ENCODE measurements at regions not wholly inside any gene's neighbourhood (a gene's known extent, or its start where the extent isn't known, plus 50 kb on each side); places are given as distances from the start of the nearest gene placed in this dataset.
A peak's percentile ranks its signal among the peaks of the same experiment; 100 is the strongest.

DNA sequence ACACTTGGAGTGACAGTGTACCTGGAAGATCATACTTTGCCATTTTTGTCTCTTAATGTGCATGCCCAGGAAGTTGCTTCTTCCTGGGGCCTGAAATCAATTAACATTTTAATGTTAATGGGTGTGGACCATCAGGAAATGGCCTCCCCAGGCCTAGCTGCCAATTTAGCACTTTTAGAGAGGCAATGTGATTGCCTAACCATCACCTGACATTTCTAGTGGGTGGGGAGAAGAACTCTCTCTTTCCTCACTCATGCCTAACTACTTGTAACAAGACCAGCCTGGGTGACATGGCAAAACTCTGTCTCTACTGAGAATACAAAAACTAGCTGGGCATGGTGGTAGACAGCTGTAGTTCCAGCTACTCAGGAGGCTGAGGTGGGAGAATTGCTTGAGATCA is 549.0 kb upstream of the RGS18 start:
- no peak for DNase-seq

DNA sequence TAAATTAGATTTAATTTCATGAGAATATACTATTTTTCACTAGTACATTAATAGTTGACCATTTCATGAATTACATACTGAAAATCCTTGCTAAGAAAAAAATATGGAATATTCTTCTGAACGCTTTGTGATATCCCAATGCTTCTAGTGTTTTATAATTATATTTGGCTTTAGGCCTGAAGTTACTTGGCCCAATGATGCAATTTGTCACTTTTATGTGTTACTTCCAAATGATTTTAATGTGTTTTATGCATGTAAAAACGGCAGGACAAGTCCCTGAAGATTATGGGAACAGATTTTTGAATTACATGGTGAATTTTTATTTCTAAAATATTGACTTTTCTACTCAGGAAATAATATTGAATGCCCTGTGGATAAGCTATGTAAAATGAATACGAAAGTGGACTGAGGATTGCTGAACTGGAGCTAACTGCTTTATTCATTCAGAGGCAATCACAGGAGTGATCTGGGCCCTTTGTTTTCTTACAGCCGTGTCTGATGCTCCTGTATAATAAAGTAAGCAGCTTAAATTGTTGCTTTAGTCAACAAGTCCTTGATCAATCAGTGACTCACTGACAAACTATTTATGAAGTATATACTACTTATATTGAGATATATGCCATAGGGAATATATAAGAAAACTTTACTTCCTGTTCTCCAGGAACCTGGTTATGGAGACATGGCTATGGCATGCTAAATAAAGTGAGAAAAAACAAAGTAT is 543.0 kb upstream of the RGS18 start:
- no peak for DNase-seq

DNA sequence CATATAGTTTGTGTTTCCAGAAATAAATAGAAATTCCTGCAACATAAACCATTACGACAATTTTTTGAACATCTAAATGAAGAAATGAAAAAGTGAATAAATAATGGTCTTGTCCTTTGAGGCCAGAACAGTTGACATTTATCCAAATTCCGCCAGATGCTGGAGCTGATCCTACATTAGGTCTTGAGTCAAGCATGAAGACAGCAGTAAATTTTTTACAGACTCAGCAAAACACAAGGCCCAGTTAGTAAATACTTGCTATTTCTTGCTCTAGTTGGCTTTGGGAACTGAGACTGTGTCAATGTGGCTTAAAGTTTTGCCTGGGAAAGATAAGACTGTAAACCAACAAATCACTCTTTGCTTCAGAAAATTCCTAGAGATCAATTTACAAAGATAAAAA is 540.1 kb upstream of the RGS18 start:
- no peak for DNase-seq

DNA sequence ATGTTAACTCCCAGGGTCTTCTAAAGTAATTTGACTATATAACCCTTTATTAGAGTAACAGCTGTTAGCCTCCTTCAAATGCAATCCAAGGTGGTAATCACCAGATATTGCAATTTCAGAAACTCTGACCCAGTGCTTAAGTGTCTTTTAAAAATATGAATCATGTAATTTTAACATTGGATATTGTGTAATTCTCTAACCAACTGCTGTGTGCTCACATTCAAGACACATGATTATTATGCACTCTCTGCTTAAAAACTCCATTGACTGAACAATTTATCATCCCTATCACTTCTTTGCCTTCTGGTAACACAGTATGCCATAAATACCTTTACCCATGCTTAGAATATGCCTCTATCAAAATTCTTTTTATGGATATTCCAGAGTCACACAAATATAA is 537.4 kb upstream of the RGS18 start:
- DNase-seq: no peak

DNA sequence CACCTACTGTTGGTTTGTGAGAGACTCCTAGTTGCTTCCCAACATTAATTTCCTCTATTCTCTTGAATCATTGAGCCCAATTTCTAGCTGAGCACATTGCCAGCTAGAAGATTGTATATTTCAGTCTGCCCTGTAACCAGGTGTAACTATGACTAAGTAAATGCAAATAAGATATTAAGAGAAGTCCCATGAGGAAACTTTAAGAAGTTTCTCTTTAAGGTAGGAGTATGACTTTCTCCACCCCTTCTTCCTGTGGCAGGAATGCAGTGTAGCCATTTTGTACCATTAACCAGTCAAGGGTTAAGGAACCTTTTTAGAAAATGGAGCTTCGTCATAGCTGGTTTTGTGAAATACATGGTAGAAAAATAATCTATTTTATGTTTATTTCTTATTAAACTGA is 534.2 kb upstream of the RGS18 start:
- DNase-seq: no peak

DNA sequence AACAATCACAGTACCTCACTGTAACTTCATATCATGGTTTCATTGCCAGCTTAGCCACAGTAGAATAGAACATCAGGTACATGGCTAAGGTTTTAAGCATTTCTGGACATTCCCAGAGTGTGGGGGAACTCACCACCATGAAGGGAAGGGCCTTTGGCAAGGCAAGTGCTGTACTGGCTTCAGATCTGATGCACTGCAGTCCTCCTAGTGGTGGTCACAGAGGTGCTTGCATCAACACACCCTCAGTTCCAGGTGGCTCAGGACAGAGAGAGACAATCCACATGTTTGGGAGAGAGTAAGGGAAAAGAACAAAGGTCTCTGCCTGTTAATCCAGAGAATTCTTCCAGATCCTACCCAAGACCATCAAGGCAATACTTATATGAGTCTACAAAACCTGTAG is 528.4 kb upstream of the RGS18 start:
- DNase-seq: no peak

DNA sequence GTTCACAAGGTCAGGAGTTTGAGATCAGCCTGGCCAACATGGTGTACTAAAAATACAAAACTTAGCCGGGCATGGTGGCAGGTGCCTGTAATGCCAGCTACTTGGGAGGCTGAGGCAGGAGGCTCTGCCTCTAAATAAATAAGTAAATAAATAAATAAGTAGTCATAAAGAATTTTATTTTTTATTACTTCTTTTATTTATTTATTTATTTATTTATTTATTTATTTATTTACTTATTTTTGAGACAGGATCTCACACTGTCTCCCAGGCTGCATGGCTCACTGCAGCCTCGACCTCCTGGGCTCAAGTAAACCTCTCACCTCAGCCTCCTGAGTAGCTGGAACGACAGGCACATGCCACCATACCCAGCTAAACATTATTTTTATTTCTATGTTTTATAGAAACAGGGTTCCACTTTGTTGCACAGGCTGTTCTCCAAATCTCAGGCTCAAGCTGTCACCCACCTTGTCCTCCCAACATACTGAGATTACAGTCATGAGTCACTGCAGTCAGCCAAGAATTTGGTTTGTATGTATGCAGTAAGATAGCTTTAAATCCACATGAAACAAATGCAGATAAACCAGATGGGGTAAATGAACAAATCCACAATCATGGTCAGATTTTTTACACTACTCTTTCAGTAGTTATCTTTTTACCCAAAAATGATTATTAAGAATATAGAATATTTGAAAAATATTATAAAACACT is 523.3 kb upstream of the RGS18 start:
- DNase-seq: peak; percentile 15

DNA sequence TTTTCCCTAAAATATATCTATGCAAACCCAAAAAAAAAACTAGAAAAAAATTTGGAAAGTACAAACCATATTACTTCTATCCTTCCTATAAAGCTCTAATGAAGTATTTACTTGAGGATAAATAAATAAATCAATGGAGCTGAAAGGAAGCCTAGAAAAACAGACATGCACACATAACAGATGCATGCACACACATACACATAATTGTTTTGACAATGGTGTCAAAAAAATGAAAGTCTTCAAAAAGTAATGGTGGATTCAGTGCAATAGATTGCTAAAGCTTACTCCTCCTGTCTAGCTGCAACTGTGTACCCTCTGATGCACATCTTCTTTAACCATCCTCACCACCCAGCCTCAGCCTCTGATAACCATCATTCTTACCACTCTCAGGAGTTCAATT is 521.9 kb upstream of the RGS18 start:
- DNase-seq: no peak

DNA sequence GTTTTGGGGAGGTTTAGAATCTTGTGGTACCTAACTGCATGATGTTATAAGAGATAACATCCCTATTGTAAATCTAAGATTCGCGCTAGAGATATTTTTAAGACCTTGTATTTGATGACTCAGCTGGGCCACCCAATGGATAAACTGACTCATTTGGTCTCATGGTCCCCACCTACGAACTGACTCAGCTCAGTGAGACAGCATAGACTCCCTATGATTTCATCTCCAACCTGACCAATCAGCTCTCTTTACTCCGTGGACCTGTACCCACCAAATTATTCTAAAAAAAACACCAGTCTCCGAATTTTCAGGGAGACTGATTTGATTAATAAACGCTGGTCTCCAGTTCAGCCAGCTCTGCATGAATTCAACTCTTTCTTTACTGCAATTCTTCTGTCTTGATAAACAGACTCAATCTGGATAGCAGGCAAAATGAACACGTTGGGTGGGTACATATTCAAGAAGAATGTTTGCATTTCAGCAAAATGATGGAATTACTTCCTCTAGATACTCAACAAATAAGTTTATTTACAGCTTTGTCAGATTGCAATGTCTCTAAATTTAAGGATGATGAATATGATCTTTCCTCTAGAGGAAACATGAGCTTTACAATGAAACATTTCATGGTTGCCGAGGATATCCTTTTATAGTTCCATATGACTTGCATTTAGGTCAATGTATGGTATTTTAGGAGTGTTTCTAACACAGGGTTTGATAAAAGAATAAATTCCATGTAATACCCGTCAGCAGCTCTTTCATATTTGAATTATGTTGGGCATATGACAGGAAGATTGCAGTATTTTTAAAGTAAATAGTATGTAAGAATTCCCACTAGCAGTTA is 516.6 kb upstream of the RGS18 start:
- no peak for DNase-seq

DNA sequence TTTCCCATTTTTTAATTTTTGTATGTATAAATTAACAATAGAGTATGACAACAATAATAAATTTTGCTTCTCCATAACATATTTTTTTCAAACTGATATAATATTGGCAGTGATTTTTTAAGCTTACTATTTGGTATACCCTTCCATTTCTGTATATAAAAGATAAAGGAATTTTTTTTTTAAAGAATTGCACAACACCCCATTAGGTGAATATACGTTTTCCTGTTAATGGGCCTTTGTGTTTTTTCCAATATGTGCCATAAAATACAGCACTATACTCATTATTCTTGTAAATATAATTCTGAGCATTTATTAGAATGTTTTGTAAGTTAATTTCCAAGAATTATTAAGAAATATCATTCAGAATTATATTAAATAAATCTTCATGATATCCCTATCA is 515.2 kb upstream of the RGS18 start:
- DNase-seq: no peak

DNA sequence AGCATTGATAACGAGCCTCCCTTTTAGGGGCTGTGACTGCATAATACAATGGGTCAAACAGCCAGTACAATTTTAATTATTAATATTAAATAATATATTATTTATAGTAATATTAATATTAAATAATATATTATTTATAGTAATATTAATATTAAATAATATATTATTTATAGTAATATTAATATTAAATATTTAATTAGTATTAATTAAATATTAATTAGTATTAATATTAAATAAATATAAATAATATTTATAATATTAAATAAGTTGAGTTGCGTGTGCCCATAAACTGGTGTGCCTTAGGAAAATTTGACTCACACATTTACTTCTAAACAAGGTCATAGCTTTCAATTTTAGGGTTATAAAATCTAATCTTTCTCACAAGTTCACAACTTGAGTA is 509.3 kb upstream of the RGS18 start:
- DNase-seq: no peak

DNA sequence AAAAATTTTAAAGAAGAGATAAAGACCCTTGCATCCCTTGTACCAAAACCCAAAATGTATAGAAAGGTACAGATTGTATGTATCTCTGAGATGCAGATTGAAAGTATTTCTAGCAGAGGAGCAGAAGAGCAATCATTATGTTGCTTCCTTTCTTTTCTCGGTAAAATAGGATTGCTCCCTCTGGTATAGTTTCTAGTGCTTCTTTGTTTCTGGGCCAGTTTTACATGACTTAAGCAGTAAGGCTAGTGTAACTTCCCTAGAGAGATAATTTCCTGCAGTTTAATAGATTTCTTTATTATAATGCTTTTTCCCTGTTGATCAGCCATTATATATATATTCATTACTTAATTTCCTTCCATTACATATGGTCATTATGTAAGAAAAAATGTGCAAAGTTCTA is 496.2 kb upstream of the RGS18 start:
- no peak for DNase-seq

DNA sequence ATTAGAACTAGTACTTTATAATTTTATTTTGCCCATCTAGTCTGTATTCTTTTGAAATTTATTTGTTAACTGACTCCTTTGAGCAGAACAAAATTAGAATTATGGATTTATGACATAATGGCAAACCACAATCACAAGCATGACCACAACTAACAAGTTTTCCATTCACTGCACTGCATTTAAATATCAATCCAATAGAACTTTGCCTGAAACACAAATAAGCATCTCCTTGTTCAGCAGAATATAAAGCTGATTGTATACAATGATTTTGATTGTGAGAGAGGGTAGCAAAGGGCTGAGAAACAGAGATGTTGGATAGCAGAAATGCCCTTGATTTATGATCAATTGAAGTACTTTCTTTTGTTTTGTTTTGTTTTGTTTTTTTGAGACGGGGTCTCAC is 495.5 kb upstream of the RGS18 start:
- no peak for DNase-seq

DNA sequence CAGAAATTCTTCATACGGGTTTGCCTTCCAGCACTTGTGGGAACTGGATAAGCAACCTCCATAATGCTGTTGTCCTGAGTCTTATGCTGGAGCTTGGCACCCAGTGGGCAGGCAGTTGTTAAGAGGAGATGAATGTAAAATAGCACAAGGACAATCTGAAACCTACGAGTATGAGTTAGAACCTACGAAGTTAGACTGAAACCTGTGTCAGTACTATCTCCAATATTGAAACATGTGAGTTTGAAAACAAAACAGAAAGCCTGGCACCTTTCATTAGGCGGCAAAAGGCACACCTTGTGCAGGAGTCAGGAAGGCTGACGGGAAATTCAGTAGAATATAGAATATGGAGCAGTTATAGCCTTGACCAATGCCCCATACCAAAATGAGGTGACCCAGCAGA is 489.7 kb upstream of the RGS18 start:
- no peak for DNase-seq

DNA sequence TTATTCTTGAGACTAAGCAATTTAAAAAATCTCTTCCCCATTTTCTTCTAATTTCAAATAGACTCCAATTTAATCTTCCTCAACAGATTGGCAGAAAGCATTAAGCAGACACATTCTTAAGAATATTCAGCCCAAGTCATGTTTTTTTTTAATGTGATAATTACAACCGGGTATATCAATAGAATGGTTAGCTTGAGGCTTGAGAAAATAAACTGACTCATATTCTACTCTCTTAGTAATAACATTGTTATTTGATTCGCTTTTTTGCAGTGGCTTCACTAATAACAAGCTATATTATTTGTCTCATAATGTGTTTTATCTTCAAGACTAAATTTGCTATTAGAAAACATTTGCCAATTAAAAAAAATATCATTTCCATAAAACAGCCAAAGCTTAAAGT is 488.6 kb upstream of the RGS18 start:
- DNase-seq: no peak

DNA sequence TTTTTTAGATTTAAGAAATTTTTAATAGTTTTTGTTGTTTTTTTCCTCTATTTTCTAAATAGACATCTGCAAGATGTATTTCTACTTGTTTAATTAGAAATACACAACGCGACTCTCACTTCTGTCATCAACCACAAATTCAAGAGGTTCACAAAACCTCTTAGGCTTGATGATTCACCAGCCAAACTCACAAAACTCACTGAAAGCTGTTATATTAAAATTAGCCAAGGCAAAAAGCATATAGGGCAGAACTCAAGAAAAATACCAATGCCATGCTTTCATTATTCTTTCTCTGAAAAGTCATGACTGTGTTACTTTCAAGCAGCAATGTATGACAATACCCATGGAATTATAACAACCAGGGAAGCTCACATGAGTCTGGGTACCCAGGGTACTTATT is 487.0 kb upstream of the RGS18 start:
- DNase-seq: no peak

DNA sequence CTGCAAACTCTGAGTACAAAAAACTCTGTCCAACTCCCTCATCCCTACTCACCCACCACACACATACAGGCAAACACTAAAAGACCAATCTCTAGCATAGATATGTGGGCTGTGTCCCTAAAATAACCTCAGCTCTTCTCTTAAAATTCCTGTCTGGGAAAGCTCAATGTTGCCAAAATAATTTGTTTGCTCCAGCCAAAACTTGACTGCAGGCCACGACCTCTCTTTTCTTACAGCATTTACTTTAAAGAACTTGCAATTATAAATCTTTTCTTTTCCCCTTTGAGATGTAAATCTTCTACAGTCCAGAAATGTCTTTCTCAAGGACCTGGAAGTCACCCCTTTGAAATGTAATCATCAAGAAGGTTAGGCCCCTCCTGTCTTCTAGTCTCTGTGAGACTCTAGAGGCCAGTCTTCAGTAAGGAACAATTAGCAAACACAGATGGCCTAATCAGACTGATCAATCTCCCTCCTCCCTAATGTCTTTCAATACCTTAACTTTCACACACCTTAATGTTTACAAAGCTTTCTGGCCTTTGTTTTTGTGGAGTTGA is 483.6 kb upstream of the RGS18 start:
- DNase-seq: no peak

DNA sequence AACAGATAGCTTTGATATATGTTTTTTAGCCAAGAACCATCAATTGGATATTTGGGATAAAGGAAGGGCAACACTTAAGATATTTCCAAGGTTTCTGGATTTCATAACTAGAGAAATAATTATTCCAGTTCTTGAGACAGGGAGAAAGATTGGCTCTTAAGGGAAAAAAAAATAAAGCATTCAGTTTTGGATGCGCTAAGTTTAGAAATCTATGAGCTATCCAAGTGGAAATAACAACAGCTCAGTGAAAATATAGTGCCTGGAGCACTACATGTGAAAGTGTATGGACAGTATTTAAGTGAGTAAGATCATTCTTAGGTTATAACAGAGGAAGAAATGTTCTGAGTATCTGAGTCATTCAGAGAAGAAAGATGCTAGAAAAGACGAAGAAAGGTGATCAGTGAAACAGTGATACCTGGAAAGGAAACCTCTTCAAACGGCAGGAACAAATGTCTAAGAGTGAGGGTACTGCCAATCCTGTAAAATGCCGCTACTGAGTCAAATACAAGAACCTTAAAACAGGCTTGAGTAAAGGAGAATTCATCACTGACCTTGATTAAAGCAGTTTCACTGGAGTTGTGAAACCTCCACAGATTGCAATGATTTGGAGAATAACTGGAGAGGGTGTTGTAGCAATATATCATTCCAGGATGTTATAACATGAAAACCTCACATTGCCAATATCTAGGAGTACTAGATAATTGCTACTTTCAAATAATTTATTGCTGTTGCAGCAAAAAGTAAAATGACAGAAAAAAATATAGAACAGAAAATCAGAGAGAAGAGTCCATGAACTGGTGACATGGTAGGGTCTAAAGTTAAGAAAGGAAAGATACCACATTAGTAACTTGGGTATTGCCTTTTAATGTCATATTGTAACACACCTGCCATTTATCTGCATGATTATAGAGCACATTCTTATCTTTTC is 482.1 kb upstream of the RGS18 start:
- DNase-seq: no peak

DNA sequence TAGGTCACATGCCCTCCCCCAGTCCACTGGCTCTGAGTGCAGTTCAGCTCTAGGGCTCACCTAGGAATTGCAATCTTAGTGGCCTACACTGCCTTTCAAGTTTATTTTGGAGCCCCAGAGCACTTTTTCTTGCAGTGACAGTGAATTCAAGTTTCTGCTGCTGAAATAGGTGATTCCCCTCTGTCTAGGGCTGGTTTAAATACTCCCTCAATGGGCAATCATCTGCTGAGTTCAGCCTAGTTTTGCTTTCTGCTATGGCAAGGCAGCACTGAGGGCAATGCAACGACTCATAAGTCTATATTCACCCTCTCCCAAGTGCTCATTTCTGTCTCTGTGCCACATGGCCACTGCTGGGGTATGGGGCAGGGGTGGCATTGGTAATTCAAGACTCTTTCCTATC is 472.6 kb upstream of the RGS18 start:
- DNase-seq: no peak

DNA sequence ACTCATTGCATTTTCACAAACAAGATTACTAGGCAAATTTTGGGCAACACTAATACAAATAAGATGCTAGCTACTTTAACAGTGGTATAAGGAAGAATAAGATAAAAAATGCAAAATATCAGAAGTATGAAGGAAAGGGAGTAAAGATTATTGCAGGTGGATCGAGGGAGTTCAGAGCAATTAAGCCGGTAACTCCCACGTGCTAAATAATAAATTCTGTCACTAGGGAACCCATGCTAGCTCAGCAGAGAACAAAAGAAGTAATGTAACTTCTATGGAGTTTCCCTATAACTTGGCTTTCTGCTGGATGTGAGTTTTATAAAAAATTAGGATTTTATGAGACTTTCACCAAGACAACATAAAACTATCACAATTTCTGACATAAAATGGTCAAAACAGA is 470.5 kb upstream of the RGS18 start:
- DNase-seq: no peak

DNA sequence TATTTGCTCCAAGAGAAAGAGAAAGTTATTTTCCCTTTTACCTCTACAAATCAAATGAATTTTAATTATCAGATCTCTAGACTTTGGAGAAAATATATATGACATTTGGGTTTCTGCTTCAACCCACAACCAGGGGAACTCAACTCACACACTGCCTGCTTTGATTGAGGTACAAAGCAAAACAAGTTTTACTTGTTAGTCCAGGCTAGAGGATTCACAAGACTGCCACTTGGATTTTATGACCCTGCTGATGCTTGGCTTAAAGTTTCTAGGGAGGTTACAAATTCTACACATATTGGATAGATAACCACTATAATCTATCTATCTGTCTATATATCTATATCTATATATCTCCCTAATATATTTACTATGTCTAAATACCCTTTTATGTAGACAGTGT is 467.3 kb upstream of the RGS18 start:
- DNase-seq: no peak

DNA sequence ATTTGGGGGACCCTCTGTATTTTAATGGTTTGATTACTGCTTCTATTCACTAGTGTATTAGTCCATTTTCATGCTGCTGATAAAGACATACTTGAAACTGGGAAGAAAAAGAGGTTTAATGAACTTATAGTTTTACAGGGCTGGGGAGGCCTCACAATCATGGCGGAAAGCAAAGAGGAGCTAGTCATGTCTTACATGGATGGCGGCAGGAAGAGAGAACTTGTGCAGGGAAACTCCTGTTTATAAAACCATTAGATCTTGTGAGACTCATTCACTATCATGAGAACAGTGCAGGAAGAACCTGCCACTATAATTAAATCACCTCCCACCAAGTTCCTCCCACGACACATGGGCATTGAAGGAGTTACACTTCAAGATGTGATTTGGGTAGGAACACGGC is 464.5 kb upstream of the RGS18 start:
- DNase-seq: no peak

DNA sequence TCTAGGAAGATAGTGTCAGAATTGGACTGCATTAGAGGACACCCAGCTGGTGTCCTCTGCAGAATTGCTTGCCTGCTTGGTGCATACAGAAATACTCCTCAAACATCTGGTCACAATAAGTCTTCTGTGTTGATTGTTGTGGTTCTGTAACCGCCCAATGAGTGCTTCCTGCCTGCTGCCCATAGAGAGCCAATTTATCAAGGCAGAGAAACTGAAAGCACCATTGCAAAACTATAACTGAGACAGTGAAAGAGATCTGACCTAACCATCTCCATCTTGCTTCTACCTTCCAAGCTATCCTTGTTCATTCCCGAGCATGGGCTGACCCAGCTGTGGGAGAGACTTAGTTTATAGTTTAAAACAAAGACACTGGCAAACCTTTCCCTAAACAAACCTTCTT is 462.4 kb upstream of the RGS18 start:
- no peak for DNase-seq

Data from NCI-H82 (cell line).